ENCODE measurements at regions not wholly inside any gene's neighbourhood (a gene's known extent, or its start where the extent isn't known, plus 50 kb on each side); places are given as distances from the start of the nearest gene placed in this dataset.

- H3K9ac ChIP-seq (ENCODE audit: low read depth, low read length): no peak overlapping the region
- H3K27me3 ChIP-seq (ENCODE audit: insufficient read depth, low read length): no peaks in the 10 kb centered on the region
- no peaks in the 10 kb centered on the region for H3K4me1 ChIP-seq (ENCODE audit: insufficient read depth, low read length)
- H3K9me3 ChIP-seq (ENCODE audit: insufficient read depth, low read depth, low read length): peaks cover 3% of the 10 kb centered on the region; the same call in 1 of the 2 replicates
- no peaks in the 10 kb centered on the region for H3K36me3 ChIP-seq (ENCODE audit: insufficient read depth, low read depth, low read length)
- no peak overlapping the region for H3K27ac ChIP-seq (ENCODE audit: low read length)
- no peak overlapping the region for H3K4me3 ChIP-seq (ENCODE audit: low read length)
These were observed 322.2 kb upstream of the RBMS3 start for GRCh38 chr3:28958656-28959055.

- H3K4me1 ChIP-seq (ENCODE audit: insufficient read depth, low read length): no peaks in the 10 kb centered on the region
- H3K36me3 ChIP-seq (ENCODE audit: insufficient read depth, low read depth, low read length): no peaks in the 10 kb centered on the region
- H3K4me3 ChIP-seq (ENCODE audit: low read length): no peak overlapping the region
- no peaks in the 10 kb centered on the region for H3K27me3 ChIP-seq (ENCODE audit: insufficient read depth, low read length)
- no peak overlapping the region for H3K27ac ChIP-seq (ENCODE audit: low read length)
- no peak overlapping the region for H3K9ac ChIP-seq (ENCODE audit: low read depth, low read length)
- no peaks in the 10 kb centered on the region for H3K9me3 ChIP-seq (ENCODE audit: insufficient read depth, low read depth, low read length)
These were observed 309.7 kb upstream of the RBMS3 start for GRCh38 chr3:28971156-28971555.

GRCh38 chr3:28972921-28973320 is 307.9 kb upstream of the RBMS3 start:
- Histone ChIP-seq H3K9ac (ENCODE audit: low read depth, low read length) (no peak overlapping the region), H3K36me3 (ENCODE audit: insufficient read depth, low read depth, low read length) (no peaks in the 10 kb centered on the region), H3K4me1 (ENCODE audit: insufficient read depth, low read length) (no peaks in the 10 kb centered on the region), H3K27me3 (ENCODE audit: insufficient read depth, low read length) (no peaks in the 10 kb centered on the region), H3K9me3 (ENCODE audit: insufficient read depth, low read depth, low read length) (no peaks in the 10 kb centered on the region), H3K27ac (ENCODE audit: low read length) (no peak overlapping the region), H3K4me3 (ENCODE audit: low read length) (no peak overlapping the region)

- H3K9me3 ChIP-seq (ENCODE audit: insufficient read depth, low read depth, low read length): no peaks in the 10 kb centered on the region
These were observed 307.3 kb upstream of the RBMS3 start for GRCh38 chr3:28973609-28974008.

GRCh38 chr3:28978092-28978491 is 302.8 kb upstream of the RBMS3 start:
- H3K4me3 ChIP-seq (ENCODE audit: low read length): no peak overlapping the region
- no peak overlapping the region for H3K27ac ChIP-seq (ENCODE audit: low read length)

More at GRCh38 chr3:28973609-28974008, 307.3 kb upstream of the RBMS3 start:
- Histone ChIP-seq H3K27me3 (ENCODE audit: insufficient read depth, low read length) (no peaks in the 10 kb centered on the region), H3K4me3 (ENCODE audit: low read length) (no peak overlapping the region), H3K27ac (ENCODE audit: low read length) (no peak overlapping the region), H3K36me3 (ENCODE audit: insufficient read depth, low read depth, low read length) (no peaks in the 10 kb centered on the region), H3K9ac (ENCODE audit: low read depth, low read length) (no peak overlapping the region), H3K4me1 (ENCODE audit: insufficient read depth, low read length) (no peaks in the 10 kb centered on the region)

GRCh38 chr3:28980131-28980530 is 300.7 kb upstream of the RBMS3 start:
- Histone ChIP-seq H3K4me3 (ENCODE audit: low read length) (no peak overlapping the region), H3K9me3 (ENCODE audit: insufficient read depth, low read depth, low read length) (no peaks in the 10 kb centered on the region), H3K27me3 (ENCODE audit: insufficient read depth, low read length) (no peaks in the 10 kb centered on the region), H3K27ac (ENCODE audit: low read length) (no peak overlapping the region), H3K9ac (ENCODE audit: low read depth, low read length) (no peak overlapping the region), H3K4me1 (ENCODE audit: insufficient read depth, low read length) (no peaks in the 10 kb centered on the region), H3K36me3 (ENCODE audit: insufficient read depth, low read depth, low read length) (no peaks in the 10 kb centered on the region)

More at GRCh38 chr3:28978092-28978491, 302.8 kb upstream of the RBMS3 start:
- no peaks in the 10 kb centered on the region for H3K36me3 ChIP-seq (ENCODE audit: insufficient read depth, low read depth, low read length)
- no peaks in the 10 kb centered on the region for H3K27me3 ChIP-seq (ENCODE audit: insufficient read depth, low read length)
- H3K4me1 ChIP-seq (ENCODE audit: insufficient read depth, low read length): no peaks in the 10 kb centered on the region
- no peaks in the 10 kb centered on the region for H3K9me3 ChIP-seq (ENCODE audit: insufficient read depth, low read depth, low read length)
- H3K9ac ChIP-seq (ENCODE audit: low read depth, low read length): no peak overlapping the region

- Histone ChIP-seq H3K9ac (ENCODE audit: low read depth, low read length) (no peak overlapping the region), H3K27ac (ENCODE audit: low read length) (no peak overlapping the region), H3K9me3 (ENCODE audit: insufficient read depth, low read depth, low read length) (no peaks in the 10 kb centered on the region), H3K4me1 (ENCODE audit: insufficient read depth, low read length) (no peaks in the 10 kb centered on the region), H3K27me3 (ENCODE audit: insufficient read depth, low read length) (no peaks in the 10 kb centered on the region), H3K36me3 (ENCODE audit: insufficient read depth, low read depth, low read length) (no peaks in the 10 kb centered on the region), H3K4me3 (ENCODE audit: low read length) (no peak overlapping the region)
These were observed 300.2 kb upstream of the RBMS3 start for GRCh38 chr3:28980631-28981030.

- Histone ChIP-seq H3K4me1 (ENCODE audit: insufficient read depth, low read length) (no peaks in the 10 kb centered on the region), H3K36me3 (ENCODE audit: insufficient read depth, low read depth, low read length) (no peaks in the 10 kb centered on the region), H3K27me3 (ENCODE audit: insufficient read depth, low read length) (no peaks in the 10 kb centered on the region), H3K27ac (ENCODE audit: low read length) (no peak overlapping the region), H3K4me3 (ENCODE audit: low read length) (no peak overlapping the region), H3K9ac (ENCODE audit: low read depth, low read length) (no peak overlapping the region), H3K9me3 (ENCODE audit: insufficient read depth, low read depth, low read length) (no peaks in the 10 kb centered on the region)
These were observed 298.0 kb upstream of the RBMS3 start for GRCh38 chr3:28982906-28983305.

- Histone ChIP-seq H3K4me1 (ENCODE audit: insufficient read depth, low read length) (no peaks in the 10 kb centered on the region), H3K36me3 (ENCODE audit: insufficient read depth, low read depth, low read length) (no peaks in the 10 kb centered on the region), H3K9me3 (ENCODE audit: insufficient read depth, low read depth, low read length) (no peaks in the 10 kb centered on the region; the same call in 1 of the 2 replicates), H3K9ac (ENCODE audit: low read depth, low read length) (no peak overlapping the region), H3K4me3 (ENCODE audit: low read length) (no peak overlapping the region), H3K27ac (ENCODE audit: low read length) (no peak overlapping the region), H3K27me3 (ENCODE audit: insufficient read depth, low read length) (no peaks in the 10 kb centered on the region)
These were observed 293.9 kb upstream of the RBMS3 start for GRCh38 chr3:28986922-28987321.

GRCh38 chr3:28989646-28990089 is 291.2 kb upstream of the RBMS3 start:
- H3K4me3 ChIP-seq (ENCODE audit: low read length): no peak overlapping the region
- no peaks in the 10 kb centered on the region for H3K4me1 ChIP-seq (ENCODE audit: insufficient read depth, low read length)
- H3K36me3 ChIP-seq (ENCODE audit: insufficient read depth, low read depth, low read length): no peaks in the 10 kb centered on the region
- H3K9ac ChIP-seq (ENCODE audit: low read depth, low read length): no peak overlapping the region
- no peaks in the 10 kb centered on the region; the same call in 1 of the 2 replicates for H3K9me3 ChIP-seq (ENCODE audit: insufficient read depth, low read depth, low read length)
- H3K27me3 ChIP-seq (ENCODE audit: insufficient read depth, low read length): no peaks in the 10 kb centered on the region
- H3K27ac ChIP-seq (ENCODE audit: low read length): no peak overlapping the region

- Histone ChIP-seq H3K27me3 (ENCODE audit: insufficient read depth, low read length) (no peaks in the 10 kb centered on the region), H3K36me3 (ENCODE audit: insufficient read depth, low read depth, low read length) (no peaks in the 10 kb centered on the region), H3K9me3 (ENCODE audit: insufficient read depth, low read depth, low read length) (peaks cover 8% of the 10 kb centered on the region)
These were observed 286.5 kb upstream of the RBMS3 start for GRCh38 chr3:28994161-28994905.

GRCh38 chr3:29004885-29005599 is 275.8 kb upstream of the RBMS3 start:
- no peaks in the 10 kb centered on the region for H3K4me1 ChIP-seq (ENCODE audit: insufficient read depth, low read length)
- H3K27me3 ChIP-seq (ENCODE audit: insufficient read depth, low read length): no peaks in the 10 kb centered on the region
- H3K9ac ChIP-seq (ENCODE audit: low read depth, low read length): no peak overlapping the region
- H3K9me3 ChIP-seq (ENCODE audit: insufficient read depth, low read depth, low read length): no peaks in the 10 kb centered on the region
- no peak overlapping the region for H3K4me3 ChIP-seq (ENCODE audit: low read length)
- H3K27ac ChIP-seq (ENCODE audit: low read length): no peak overlapping the region
- H3K36me3 ChIP-seq (ENCODE audit: insufficient read depth, low read depth, low read length): no peaks in the 10 kb centered on the region

More at GRCh38 chr3:28994161-28994905, 286.5 kb upstream of the RBMS3 start:
- Histone ChIP-seq H3K27ac (ENCODE audit: low read length) (no peak overlapping the region), H3K9ac (ENCODE audit: low read depth, low read length) (no peak overlapping the region), H3K4me3 (ENCODE audit: low read length) (no peak overlapping the region), H3K4me1 (ENCODE audit: insufficient read depth, low read length) (no peaks in the 10 kb centered on the region)
